Vagina (tissue), 2 donors: ENCODE measurements at regions not wholly inside any gene's neighbourhood (a gene's known extent, or its start where the extent isn't known, plus 50 kb on each side); places are given as distances from the start of the nearest gene placed in this dataset.

Experiments used
- DNase-seq, 2 donors: peaks; one replicate each; pipeline ENCODE4 v3.0.0-alpha.2; 2017; ENCODE audit errors: extremely low spot score in 2 of 2
- H3K27ac ChIP-seq: fragments of 200-600 bp; sonication (generic); one replicate; pipeline ENCODE4 v1.5.1; 2019
- H3K27me3 ChIP-seq: fragments of 200-600 bp; sonication (generic); one replicate; pipeline ENCODE4 v1.5.1; 2019
- H3K36me3 ChIP-seq, 2 donors: fragments of 200-600 bp; sonication (generic); one replicate each; pipeline ENCODE4 v1.5.1; 2017 to 2019
- H3K4me1 ChIP-seq: fragments of 200-600 bp; sonication (generic); one replicate; pipeline ENCODE4 v1.5.1; 2019
- H3K4me3 ChIP-seq, 2 donors: fragments of 200-600 bp; sonication (generic); 1 replicate in 1 of 2; 2 replicates in 1 of 2; pipeline ENCODE4 v1.5.1; 2016 to 2019
- H3K9me3 ChIP-seq: fragments of 200-600 bp; sonication (generic); one replicate; pipeline ENCODE4 v1.5.1; 2019
- POLR2A ChIP-seq, 2 donors: fragments of 450-650 bp; IDR thresholded peaks; one replicate each; pipeline ENCODE4 v1.6.1; 2017; ENCODE audit warnings: antibody characterized with exemption in 2 of 2, mild to moderate bottlenecking in 2 of 2, moderate library complexity in 2 of 2
- POLR2AphosphoS5 ChIP-seq, 2 donors: sonication (generic); formaldehyde crosslinking; IDR thresholded peaks; one replicate each; pipeline ENCODE4 v1.9.0; 2017; ENCODE audit warnings: antibody characterized with exemption in 2 of 2, mild to moderate bottlenecking in 2 of 2, low read depth in 1 of 2; ENCODE audit not compliant: insufficient read depth in 1 of 2
- intact Hi-C: fragments of 100-400 bp; cut with DNase I; formaldehyde crosslinking; loops from one replicate; pipeline ENCODE4 v1.15.1; 2023
- TF ChIP-seq, protein P1 (sequence below), 3 experiments: fragments of 450-650 bp in 2 of 3; fragments of 200-600 bp in 1 of 3; sonication (generic) in 1 of 3; IDR thresholded peaks; one replicate each; pipeline ENCODE4 v1.5.1; 2017 to 2019; ENCODE audit warnings: antibody characterized with exemption in 3 of 3, mild to moderate bottlenecking in 2 of 3, moderate library complexity in 2 of 3

DNA sequence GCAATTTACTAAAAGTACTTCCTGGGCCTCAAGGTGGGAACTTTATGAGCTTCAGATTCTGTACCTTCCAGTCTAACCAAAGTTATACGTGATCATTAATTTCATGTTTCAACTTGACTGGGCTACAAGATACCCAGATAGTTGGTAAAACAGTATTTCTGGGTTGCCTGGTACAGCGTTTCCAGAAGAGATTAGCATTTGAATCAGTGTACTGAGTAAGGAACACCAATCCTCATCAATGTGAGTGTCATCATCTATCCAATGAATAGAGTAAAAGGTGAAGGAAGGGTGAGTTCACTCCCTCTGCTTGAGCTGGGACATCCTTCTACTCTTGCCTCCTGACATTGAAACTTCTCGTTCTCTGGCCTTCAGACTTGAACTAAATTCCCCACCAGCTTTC lies 274.5 kb upstream of the ID2 start:
- H3K9me3 ChIP-seq, result no peaks in the 10 kb centered on the region
- no peak for TF ChIP-seq POLR2A (IDR thresholded peaks at IDR 0.05)
- TF ChIP-seq, protein P1, sequence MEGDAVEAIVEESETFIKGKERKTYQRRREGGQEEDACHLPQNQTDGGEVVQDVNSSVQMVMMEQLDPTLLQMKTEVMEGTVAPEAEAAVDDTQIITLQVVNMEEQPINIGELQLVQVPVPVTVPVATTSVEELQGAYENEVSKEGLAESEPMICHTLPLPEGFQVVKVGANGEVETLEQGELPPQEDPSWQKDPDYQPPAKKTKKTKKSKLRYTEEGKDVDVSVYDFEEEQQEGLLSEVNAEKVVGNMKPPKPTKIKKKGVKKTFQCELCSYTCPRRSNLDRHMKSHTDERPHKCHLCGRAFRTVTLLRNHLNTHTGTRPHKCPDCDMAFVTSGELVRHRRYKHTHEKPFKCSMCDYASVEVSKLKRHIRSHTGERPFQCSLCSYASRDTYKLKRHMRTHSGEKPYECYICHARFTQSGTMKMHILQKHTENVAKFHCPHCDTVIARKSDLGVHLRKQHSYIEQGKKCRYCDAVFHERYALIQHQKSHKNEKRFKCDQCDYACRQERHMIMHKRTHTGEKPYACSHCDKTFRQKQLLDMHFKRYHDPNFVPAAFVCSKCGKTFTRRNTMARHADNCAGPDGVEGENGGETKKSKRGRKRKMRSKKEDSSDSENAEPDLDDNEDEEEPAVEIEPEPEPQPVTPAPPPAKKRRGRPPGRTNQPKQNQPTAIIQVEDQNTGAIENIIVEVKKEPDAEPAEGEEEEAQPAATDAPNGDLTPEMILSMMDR (IDR thresholded peaks at IDR 0.05), result no peak
- no peak for TF ChIP-seq POLR2AphosphoS5 (IDR thresholded peaks at IDR 0.05; ENCODE audit: insufficient read depth in 1 of 2, low read depth in 1 of 2)
- intact Hi-C loops, result no loop called here
- H3K36me3 ChIP-seq, result no peaks in the 10 kb centered on the region
- no peaks in the 10 kb centered on the region for H3K27me3 ChIP-seq
- no peak overlapping the region for H3K27ac ChIP-seq
- H3K4me3 ChIP-seq, result no peak overlapping the region
- no peak for DNase-seq
- peaks cover 8% of the 10 kb centered on the region for H3K4me1 ChIP-seq

DNA sequence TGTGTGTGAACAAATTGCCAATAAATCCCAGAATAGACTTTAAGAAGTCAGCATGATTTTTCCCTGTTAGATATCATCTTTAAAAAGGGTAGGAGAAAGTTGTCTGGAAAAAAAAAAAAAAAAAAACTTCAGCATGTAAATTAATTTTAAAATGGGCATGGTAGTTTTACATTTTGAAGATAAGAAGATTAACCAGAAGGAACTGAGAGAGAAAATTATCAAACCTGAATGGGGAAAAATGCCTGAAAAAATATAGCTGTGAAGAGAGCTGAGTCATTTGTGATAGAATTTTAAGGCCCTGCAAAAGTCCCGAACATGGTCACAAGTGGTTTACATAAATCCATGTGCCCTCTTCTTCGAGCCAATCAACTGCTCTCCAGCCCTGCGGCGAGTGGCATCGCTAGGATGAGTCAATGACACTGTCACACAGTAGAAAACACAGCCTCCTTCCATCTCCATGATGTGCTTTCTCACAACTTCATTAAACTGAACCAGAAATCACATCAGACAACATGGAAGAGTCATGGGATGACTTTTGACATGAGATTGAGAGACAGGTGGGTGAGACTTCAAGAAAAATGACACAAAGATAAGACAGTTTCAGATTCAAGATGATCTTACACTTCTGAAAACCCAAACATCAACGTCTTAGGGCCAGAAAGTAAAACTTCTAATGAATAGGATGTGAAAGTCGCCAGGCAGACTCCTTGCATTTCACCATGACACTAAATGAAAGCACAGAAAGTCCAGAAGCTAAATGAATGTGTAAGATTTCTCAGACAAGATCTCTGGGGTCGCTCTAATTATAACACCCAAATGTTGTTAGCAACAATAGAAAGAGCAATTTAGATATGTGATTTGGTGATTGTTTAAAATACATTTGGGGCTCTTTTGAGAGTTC lies 273.0 kb upstream of the ID2 start:
- Histone ChIP-seq H3K36me3 (no peaks in the 10 kb centered on the region), H3K27ac (no peak overlapping the region), H3K27me3 (no peaks in the 10 kb centered on the region), H3K9me3 (no peaks in the 10 kb centered on the region), H3K4me1 (peaks cover 19% of the 10 kb centered on the region), H3K4me3 (no peak overlapping the region)
- no peak for DNase-seq
- TF ChIP-seq, protein P1 (IDR thresholded peaks at IDR 0.05), result no peak
- TF ChIP-seq POLR2AphosphoS5 (IDR thresholded peaks at IDR 0.05; ENCODE audit: insufficient read depth in 1 of 2, low read depth in 1 of 2) (no peak), POLR2A (IDR thresholded peaks at IDR 0.05) (no peak)
- intact Hi-C loops, result no loop called here

DNA sequence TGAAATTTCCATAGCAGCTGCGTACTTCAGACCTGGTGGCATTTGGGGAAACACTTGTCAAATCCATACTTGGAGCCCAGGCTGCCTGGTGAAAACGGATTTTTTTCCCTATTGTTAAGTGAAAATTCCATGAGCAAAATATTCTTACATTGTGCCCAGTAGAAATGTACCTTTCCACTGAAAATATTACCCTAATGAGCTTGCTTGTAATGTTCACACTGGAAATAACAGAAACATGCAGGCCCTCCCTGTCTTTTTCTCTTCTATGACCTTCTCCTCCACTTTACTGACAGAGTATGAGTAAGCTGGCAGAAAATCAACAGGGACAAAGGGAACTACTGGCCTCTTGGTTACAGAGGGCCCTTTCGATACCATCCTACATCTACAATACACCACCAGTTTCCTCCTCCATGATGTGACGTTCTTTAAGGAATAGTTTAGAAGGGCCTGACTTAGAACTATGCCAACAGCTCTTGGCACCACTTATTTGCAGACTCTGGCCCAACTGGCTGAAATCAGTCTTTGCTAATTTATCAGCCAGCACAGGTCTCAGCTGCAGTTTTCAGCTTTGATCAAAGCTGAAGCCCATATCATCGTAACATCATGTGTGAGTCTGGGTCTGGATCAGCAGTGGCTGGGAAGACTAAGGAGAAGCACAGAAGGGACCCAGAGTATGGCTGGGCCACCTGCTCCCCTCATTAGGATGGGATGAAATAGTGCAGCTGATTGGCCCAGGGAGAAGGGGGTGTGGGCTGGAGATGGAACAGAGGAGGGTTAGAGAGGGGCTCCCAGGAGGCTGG lies 272.2 kb upstream of the ID2 start:
- Histone ChIP-seq H3K36me3 (no peaks in the 10 kb centered on the region), H3K4me1 (peaks cover 19% of the 10 kb centered on the region), H3K9me3 (no peaks in the 10 kb centered on the region), H3K4me3 (no peak overlapping the region), H3K27ac (no peak overlapping the region), H3K27me3 (no peaks in the 10 kb centered on the region)
- intact Hi-C loops, result no loop called here
- no peak for DNase-seq
- TF ChIP-seq, protein P1 (IDR thresholded peaks at IDR 0.05), result no peak
- TF ChIP-seq POLR2A (IDR thresholded peaks at IDR 0.05) (no peak), POLR2AphosphoS5 (IDR thresholded peaks at IDR 0.05; ENCODE audit: insufficient read depth in 1 of 2, low read depth in 1 of 2) (no peak)

DNA sequence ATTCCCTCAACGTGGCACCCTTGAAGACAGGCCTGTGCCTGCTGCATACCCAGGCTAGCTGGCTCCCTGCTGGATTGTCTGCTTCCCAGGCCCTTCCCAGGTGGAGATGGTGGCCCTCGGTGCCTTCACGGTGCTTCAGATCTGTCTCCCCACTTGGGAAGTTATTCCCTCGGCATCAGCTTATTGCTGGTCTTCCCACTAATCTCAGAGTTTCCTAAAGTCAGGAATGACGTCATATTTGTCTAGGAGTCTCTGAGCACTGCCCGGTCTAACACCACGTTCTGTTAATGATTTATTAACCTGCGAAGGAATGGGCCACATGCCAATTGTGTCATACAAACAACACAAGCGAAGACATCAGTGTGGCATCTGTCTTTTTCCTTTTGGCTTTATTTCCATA lies 269.8 kb upstream of the ID2 start:
- Histone ChIP-seq H3K27ac (no peak overlapping the region), H3K9me3 (no peaks in the 10 kb centered on the region), H3K36me3 (no peaks in the 10 kb centered on the region), H3K27me3 (no peaks in the 10 kb centered on the region), H3K4me1 (peaks cover 19% of the 10 kb centered on the region), H3K4me3 (no peak overlapping the region)
- DNase-seq, result no peak
- TF ChIP-seq POLR2A (IDR thresholded peaks at IDR 0.05) (no peak), POLR2AphosphoS5 (IDR thresholded peaks at IDR 0.05; ENCODE audit: insufficient read depth in 1 of 2, low read depth in 1 of 2) (no peak)
- TF ChIP-seq, protein P1 (IDR thresholded peaks at IDR 0.05), result no peak
- intact Hi-C loops, result no loop called here
